GM18909 (cell line): ENCODE measurements at regions not wholly inside any gene's neighbourhood (a gene's known extent, or its start where the extent isn't known, plus 50 kb on each side); places are given as distances from the start of the nearest gene placed in this dataset.
A peak's percentile ranks its signal among the peaks of the same experiment; 100 is the strongest.
"Not testable (repeated sequence)": the region's sequence is repeated elsewhere in the genome, so short reads cannot be mapped to it uniquely, and the experiment has no call there.

Source experiments
- ATAC-seq: cut with Tn5 transposase; IDR thresholded peaks from one replicate; pipeline ENCODE4 v1.9.1; 2021; ENCODE audit warnings: mild to moderate bottlenecking; ENCODE audit not compliant: unreplicated experiment, poor library complexity

- no peak for ATAC-seq
Measured at GRCh38 chr20:29410806-29411457, 1846.5 kb upstream of the DEFB115 start.

- not testable (repeated sequence) for ATAC-seq
Measured at GRCh38 chr20:29411458-29411820, 1846.0 kb upstream of the DEFB115 start.

DNA sequence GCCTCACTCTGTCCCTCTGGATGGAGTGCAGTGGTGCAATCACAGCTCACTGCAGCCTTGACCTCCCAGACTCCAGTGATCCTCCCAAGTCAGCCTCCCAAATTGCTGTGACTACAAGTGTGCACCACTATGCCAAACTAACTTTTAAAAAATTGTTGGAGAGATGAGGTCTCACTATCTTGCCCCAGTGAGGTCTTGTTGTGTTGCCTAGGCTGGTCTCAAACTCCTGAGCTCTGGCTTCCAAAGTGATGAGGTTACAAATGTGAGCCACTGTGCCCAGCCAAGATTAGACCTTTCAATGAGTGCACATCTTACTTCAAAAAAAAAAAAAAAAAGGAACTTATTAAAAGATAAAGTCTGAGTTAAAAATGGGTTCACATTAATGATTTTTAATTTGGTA lies 1838.1 kb upstream of the DEFB115 start:
- no peak for ATAC-seq

- no peak for ATAC-seq
Measured at GRCh38 chr20:29427201-29428060, 1830.0 kb upstream of the DEFB115 start.

DNA sequence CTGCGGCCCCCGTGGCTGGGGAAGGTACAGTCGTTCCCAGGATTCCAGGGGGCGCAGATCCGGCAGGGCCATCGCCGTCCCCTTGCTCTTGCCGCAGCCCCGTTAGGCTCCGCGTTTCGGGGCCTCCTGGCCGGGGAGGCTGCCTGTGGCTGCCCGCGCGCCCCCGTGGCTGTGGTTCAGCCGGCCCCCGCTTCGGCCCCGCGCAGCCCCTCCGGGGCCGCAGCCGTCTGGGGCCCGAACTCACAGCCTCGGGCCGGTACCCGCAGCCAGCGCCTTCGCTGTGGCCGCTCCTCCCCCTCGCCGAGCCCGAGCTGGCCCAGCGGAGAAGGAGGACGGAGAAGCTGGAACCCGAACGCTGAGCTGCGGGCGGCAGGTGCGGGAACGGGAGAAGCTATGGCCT lies 1826.9 kb upstream of the DEFB115 start:
- ATAC-seq: no peak

GRCh38 chr20:29440721-29441120 lies 1816.7 kb upstream of the DEFB115 start:
- not testable (repeated sequence) for ATAC-seq

GRCh38 chr20:29443206-29443781 lies 1814.2 kb upstream of the DEFB115 start:
- peak; percentile 37 for ATAC-seq

- ATAC-seq: peak; percentile 94
Measured at GRCh38 chr20:29443819-29444218, 1813.6 kb upstream of the DEFB115 start.

GRCh38 chr20:29445050-29445907 lies 1812.2 kb upstream of the DEFB115 start:
- peak; percentile 83 for ATAC-seq

- not testable (repeated sequence) for ATAC-seq
Measured at GRCh38 chr20:29447517-29448484, 1809.7 kb upstream of the DEFB115 start.

- no peak for ATAC-seq
Measured at GRCh38 chr20:29448806-29449470, 1808.5 kb upstream of the DEFB115 start.

DNA sequence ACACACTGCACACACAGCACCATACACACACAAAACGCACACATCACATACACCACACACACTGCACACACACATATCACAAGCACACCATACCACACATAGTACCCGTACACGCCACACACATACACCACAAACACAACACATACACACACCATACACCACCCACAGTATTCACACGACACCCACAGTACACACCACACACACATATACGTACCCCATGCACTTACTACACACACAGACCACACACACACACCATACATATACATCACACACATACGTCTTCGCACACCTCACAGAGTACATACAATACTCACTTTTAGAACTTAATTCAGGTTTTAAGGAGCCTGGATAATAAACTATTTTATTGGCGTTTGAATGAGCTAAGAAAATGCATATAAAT lies 1805.3 kb upstream of the DEFB115 start:
- no peak for ATAC-seq

DNA sequence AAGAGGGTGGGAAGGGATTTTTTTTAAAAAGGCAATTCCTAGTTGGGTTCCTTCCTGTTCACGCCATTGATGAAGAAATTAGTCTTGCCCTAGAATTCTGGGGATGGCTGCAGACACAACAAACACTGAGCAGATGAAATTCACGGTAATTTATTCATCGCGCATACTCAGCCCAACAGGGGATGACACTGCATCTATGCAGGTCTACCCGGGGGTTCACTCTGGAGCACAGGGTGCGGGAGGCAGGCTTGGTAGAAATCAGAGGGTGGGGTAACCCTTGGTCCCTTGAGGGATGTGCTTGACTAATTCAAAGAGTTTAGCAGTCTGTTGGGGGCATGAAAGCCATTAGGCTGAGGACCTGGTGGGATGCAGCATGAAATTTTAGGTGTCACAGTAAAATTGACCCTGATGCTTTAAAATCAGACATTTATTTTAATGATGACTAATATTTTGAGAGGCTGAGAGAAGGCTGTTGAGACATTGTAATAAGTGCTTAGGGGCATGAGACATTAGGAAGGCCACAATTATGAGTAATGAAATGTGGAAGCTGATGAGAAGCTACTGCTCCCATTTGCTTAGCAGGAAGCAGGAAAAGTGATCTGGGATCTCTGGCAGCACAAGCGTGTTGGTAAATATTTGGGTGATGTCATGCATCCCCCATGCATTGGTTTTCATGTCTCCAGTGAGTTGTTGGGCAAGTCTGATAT lies 1800.3 kb upstream of the DEFB115 start:
- not testable (repeated sequence) for ATAC-seq

DNA sequence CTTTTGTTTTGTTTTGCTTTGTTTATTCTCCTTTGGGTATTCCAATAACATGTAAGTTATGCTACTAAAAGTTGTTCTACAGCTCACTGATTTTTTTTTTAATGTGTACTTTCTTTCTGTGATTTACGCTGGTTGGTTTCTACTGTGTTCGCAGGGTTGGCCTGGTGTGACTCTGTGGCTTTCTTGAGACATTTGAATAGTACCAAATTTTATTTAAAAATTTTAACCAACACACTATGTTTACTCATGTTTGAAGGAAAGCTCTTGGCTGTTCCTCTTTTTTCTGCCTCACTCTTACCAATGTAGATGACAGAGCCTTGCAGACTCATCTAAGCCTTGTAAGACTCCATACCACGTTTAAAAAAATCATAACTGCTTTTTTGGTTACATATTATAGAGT lies 1784.9 kb upstream of the DEFB115 start:
- no peak for ATAC-seq

- ATAC-seq: not testable (repeated sequence)
Measured at GRCh38 chr20:29492840-29493239, 1764.6 kb upstream of the DEFB115 start.

DNA sequence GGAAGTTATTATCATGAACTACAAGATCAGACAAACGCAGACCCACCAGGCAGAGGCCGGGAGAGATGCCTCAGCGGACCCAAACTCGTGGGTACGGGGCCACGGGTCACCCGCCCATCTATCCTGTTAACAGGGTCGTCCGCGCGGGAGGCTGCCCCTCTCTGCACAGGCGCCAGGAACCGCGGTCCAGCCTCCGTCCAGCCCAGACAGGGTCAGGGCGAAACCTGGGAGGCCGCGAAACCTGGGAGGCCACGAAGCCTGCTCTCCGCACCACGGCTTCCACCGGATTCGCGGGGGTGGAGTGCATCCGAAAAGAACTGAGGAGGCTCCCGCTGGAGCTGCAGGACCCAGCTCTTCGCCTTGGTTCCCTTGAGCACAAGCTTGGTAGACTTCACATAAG lies 1760.7 kb upstream of the DEFB115 start:
- not testable (repeated sequence) for ATAC-seq

DNA sequence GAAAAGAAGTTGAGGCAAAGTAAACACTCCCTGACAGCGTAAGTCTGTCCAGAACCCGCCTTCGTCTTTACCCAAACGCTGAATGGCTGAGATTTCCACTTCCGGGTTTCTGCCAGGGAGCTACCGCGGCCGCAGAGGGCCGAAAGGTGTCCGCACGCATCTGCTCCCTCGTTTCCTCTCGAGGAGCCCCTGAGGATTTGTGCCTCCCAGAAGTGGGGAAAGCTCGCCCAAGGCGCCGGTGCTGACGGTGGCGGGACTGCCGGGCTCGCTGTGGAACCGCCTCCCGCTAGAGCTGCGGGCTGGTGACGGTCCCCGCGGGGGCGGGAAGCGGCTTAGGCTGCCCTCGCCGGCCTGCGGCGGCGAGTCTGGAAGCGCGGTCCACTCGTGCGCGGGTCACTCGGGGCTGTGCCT lies 1760.2 kb upstream of the DEFB115 start:
- no peak for ATAC-seq

DNA sequence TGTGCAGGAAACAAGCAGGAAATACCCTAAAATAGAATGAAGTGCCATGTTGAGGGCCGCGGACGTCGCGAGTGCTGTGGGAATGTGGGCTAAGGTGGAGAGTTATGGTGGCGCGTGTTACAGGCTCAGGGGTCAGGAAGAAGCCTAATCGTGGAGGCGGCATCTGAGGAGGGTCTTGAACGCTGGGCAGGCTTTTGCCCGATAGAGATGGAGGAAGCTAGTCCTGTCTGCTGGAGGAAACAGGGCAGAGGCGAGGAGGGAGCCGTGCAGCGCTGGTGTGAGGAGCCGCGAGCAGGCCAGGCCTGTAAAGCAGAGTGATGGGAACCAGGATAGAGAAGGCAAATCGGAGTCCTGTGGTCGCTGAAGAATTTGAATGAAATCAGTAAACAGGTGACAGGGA lies 1759.8 kb upstream of the DEFB115 start:
- not testable (repeated sequence) for ATAC-seq
